Esophagus squamous epithelium (tissue), 5 donors: ENCODE measurements at regions not wholly inside any gene's neighbourhood (a gene's known extent, or its start where the extent isn't known, plus 50 kb on each side); places are given as distances from the start of the nearest gene placed in this dataset.

Experiments used
- DNase-seq: peaks from one replicate; lab custom pipeline; 2025; lab: John Stamatoyannopoulos, UW
- H3K27ac ChIP-seq, 4 donors: fragments of 200-600 bp; sonication (generic); one replicate each; pipeline ENCODE4 v1.5.1; 2016 to 2019; ENCODE audit warnings: mild to moderate bottlenecking in 1 of 4
- H3K27me3 ChIP-seq, 4 donors: fragments of 200-600 bp; sonication (generic); 1 replicate in 3 of 4; 2 replicates in 1 of 4; pipeline versions ENCODE4 v1.5.1 to v1.6.0; 2017 to 2021; ENCODE audit warnings: antibody characterized with exemption in 1 of 4
- H3K36me3 ChIP-seq, 3 donors: fragments of 200-600 bp; sonication (generic); one replicate each; pipeline ENCODE4 v1.5.1; 2016 to 2019
- H3K4me1 ChIP-seq, 3 donors: fragments of 200-600 bp; sonication (generic); one replicate each; pipeline ENCODE4 v1.5.1; 2017 to 2019
- H3K4me3 ChIP-seq, 4 donors: fragments of 200-600 bp; sonication (generic); 1 replicate in 3 of 4; 2 replicates in 1 of 4; pipeline ENCODE4 v1.5.1; 2016 to 2019; ENCODE audit warnings: mild to moderate bottlenecking in 2 of 4, moderate library complexity in 1 of 4
- H3K9me3 ChIP-seq, 3 donors: fragments of 200-600 bp; sonication (generic); one replicate each; pipeline ENCODE4 v1.5.1; 2016 to 2019
- CTCF ChIP-seq, 6 experiments: fragments of 450-650 bp in 4 of 6; fragments of 200-600 bp in 2 of 6; sonication (generic) in 2 of 6; IDR thresholded peaks; one replicate each; pipeline ENCODE4 v1.5.1; 2016 to 2019; ENCODE audit warnings: antibody characterized with exemption in 6 of 6, mild to moderate bottlenecking in 4 of 6, moderate library complexity in 4 of 6
- POLR2A ChIP-seq, 4 donors: fragments of 450-650 bp; IDR thresholded peaks; one replicate each; pipeline ENCODE4 v1.6.1; 2017; ENCODE audit warnings: antibody characterized with exemption in 4 of 4, mild to moderate bottlenecking in 4 of 4, moderate library complexity in 3 of 4
- WGBS, 2 donors: methylation state at CpG; one replicate each; pipeline ENCODE4 v1.1.5; 2018; 5-methylcytosine and 5-hydroxymethylcytosine counted together
- intact Hi-C: fragments of 100-400 bp; cut with DNase I; formaldehyde crosslinking; loops from one replicate; pipeline ENCODE4 v1.15.0; 2022
- donor health status: DM: yes; HTN: yes; CAD: no.

GRCh38 chr2:176579608-176580007, 310.4 kb downstream of the MTX2 start:
- WGBS, 2 donors, result 77 to 84% methylated on average over 6 of the region's 6 CpGs
- Histone ChIP-seq H3K36me3 (no peaks in the 10 kb centered on the region), H3K4me1 (peaks cover 0 to 17% (median 2%) of the 10 kb centered on the region in 3 donors), H3K27me3 (peaks cover 0 to 21% (median 0%) of the 10 kb centered on the region in 4 donors), H3K4me3 (no peak overlapping the region), H3K9me3 (no peaks in the 10 kb centered on the region), H3K27ac (no peak overlapping the region)
- TF ChIP-seq POLR2A (IDR thresholded peaks at IDR 0.05), result no peak
- no peak for TF ChIP-seq CTCF (IDR thresholded peaks at IDR 0.05)
- DNase-seq, result no peak
- intact Hi-C loops, result no loop called here

GRCh38 chr2:176581557-176582165, 312.4 kb downstream of the MTX2 start:
- Histone ChIP-seq H3K4me1 (peaks cover 0 to 17% (median 2%) of the 10 kb centered on the region in 3 donors), H3K27ac (no peak overlapping the region), H3K9me3 (no peaks in the 10 kb centered on the region), H3K36me3 (no peaks in the 10 kb centered on the region), H3K4me3 (no peak overlapping the region), H3K27me3 (peaks cover 0 to 24% (median 0%) of the 10 kb centered on the region in 4 donors)
- 66 to 77% methylated on average over 4 of the region's 4 CpGs for WGBS, 2 donors
- intact Hi-C loops, result no loop called here
- TF ChIP-seq POLR2A (IDR thresholded peaks at IDR 0.05), result no peak
- no peak for TF ChIP-seq CTCF (IDR thresholded peaks at IDR 0.05)
- no peak for DNase-seq

- Histone ChIP-seq H3K36me3 (no peaks in the 10 kb centered on the region), H3K27ac (no peak overlapping the region), H3K27me3 (peaks cover 0 to 24% (median 0%) of the 10 kb centered on the region in 4 donors), H3K9me3 (no peaks in the 10 kb centered on the region), H3K4me1 (peaks cover 0 to 17% (median 2%) of the 10 kb centered on the region in 3 donors), H3K4me3 (no peak overlapping the region)
- intact Hi-C loops, result no loop called here
- 76 to 77% methylated on average over 2 of the region's 2 CpGs for WGBS, 2 donors
- TF ChIP-seq POLR2A (IDR thresholded peaks at IDR 0.05), result no peak
- TF ChIP-seq CTCF (IDR thresholded peaks at IDR 0.05), result no peak
- no peak for DNase-seq
Observed at GRCh38 chr2:176582176-176582575, 312.9 kb downstream of the MTX2 start.

- no peak for TF ChIP-seq POLR2A (IDR thresholded peaks at IDR 0.05)
- TF ChIP-seq CTCF (IDR thresholded peaks at IDR 0.05), result no peak
- Histone ChIP-seq H3K36me3 (no peaks in the 10 kb centered on the region), H3K4me1 (peaks cover 0 to 17% (median 2%) of the 10 kb centered on the region in 3 donors), H3K27ac (no peak overlapping the region), H3K4me3 (no peak overlapping the region), H3K27me3 (peaks cover 0 to 24% (median 0%) of the 10 kb centered on the region in 4 donors), H3K9me3 (no peaks in the 10 kb centered on the region)
- 26 to 31% methylated on average over 2 of the region's 2 CpGs for WGBS, 2 donors
- intact Hi-C loops, result no loop called here
- DNase-seq, result no peak
Observed at GRCh38 chr2:176582990-176583481, 313.8 kb downstream of the MTX2 start.

GRCh38 chr2:176583607-176584006, 314.4 kb downstream of the MTX2 start:
- no peaks in the 10 kb centered on the region for H3K36me3 ChIP-seq
- 19 to 26% methylated on average over 6 of the region's 6 CpGs for WGBS, 2 donors
- no peak overlapping the region for H3K27ac ChIP-seq
- peaks cover 0 to 17% (median 2%) of the 10 kb centered on the region in 3 donors for H3K4me1 ChIP-seq
- DNase-seq, result no peak
- no peak overlapping the region for H3K4me3 ChIP-seq
- intact Hi-C loops, result no loop called here
- no peaks in the 10 kb centered on the region for H3K9me3 ChIP-seq
- TF ChIP-seq CTCF (IDR thresholded peaks at IDR 0.05), result no peak
- no peak for TF ChIP-seq POLR2A (IDR thresholded peaks at IDR 0.05)
- H3K27me3 ChIP-seq, result peaks cover 0 to 24% (median 0%) of the 10 kb centered on the region in 4 donors
